Limb (tissue), 2 donors: ENCODE measurements at regions not wholly inside any gene's neighbourhood (a gene's known extent, or its start where the extent isn't known, plus 50 kb on each side); places are given as distances from the start of the nearest gene placed in this dataset.
A peak's percentile ranks its signal among the peaks of the same experiment; 100 is the strongest.

Experiments used
- DNase-seq, 2 donors: peaks; one replicate each; pipeline ENCODE4 v3.0.0-alpha.2; 2016; ENCODE audit errors: extremely low spot score in 2 of 2

GRCh38 chr9:87243602-87244001 lies 254.1 kb upstream of the DAPK1 start:
- DNase-seq = peak in 1 of 2 donors; percentile 38

DNA sequence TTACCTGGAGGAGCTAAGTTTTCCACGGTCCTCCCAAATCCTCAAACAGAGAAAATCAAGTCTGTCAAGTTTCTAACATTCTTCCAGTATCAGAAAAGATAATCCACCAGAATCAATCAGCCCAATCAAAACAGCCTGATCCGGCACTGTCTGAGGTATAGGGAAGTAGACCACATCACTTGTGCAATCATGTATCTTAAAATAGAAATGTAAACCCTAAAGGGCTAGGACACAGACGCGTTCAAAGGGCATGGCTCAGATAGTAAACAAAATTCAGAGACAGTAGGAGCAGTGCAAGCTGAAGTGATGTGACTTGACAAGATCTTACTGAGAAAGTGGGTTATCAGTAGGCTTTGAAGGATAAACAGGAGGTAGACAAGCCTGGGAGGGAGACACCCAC lies 252.4 kb upstream of the DAPK1 start:
- no peak for DNase-seq

DNA sequence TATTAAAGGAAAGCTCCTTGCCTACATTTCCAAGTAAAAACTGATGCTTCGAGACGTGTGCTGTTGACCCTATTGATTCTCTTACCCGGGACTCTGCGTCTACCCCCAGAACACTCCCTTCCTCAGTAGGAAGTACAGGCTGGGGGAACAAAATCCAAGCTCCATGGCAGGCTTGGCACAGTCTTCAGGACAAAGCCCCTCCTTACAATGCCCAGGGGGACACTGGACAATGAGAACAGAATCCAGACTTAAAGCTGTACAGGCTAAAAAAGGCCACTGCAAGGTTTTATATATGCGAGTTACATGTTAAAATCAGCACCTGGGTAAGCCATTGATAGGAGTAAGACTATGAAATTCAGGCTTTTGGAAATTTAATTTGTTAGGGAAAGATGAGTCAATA lies 250.6 kb upstream of the DAPK1 start:
- DNase-seq = no peak

- DNase-seq = no peak
Observed at GRCh38 chr9:87249029-87249428, 248.6 kb upstream of the DAPK1 start.

DNA sequence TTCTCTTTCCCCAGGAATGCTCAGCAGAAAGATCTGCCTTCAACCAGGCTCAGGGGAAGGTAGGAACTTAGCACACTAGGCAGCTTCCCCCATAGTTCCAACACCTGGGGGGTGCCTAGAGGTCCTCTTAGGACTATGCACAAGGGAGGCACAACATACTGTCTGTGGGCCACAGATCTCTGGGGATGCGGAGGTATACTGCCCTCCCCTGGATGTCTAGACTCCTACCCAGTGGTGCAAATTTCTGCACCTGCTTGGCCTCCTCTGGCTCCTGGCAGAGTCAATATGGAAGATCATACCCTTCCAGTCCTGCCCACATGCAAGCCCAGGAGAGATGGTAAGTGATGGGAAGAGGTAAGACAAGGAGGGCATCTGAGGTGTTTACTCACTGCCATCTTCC lies 247.5 kb upstream of the DAPK1 start:
- no peak for DNase-seq

GRCh38 chr9:87255431-87256155 lies 242.1 kb upstream of the DAPK1 start:
- peak in 1 of 2 donors; percentile 87 for DNase-seq

DNA sequence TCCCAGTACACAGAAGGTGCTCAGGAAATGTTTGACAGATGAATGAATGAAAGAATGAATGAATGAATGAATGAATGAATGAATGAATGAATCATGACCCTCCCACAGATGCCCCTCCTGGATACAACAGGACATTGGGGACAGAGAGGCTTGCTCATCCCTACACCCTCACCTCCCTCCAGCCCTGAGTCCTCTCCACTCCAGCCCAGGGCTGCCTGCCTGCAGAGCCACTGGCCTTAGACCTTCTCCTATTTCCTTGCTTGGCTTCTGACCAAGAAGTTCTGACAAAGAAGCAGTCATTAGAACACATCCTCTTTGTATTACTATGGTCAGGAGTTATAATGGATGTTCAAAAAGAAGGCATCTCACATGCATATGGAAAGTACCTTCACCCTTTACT lies 240.7 kb upstream of the DAPK1 start:
- DNase-seq = no peak

DNA sequence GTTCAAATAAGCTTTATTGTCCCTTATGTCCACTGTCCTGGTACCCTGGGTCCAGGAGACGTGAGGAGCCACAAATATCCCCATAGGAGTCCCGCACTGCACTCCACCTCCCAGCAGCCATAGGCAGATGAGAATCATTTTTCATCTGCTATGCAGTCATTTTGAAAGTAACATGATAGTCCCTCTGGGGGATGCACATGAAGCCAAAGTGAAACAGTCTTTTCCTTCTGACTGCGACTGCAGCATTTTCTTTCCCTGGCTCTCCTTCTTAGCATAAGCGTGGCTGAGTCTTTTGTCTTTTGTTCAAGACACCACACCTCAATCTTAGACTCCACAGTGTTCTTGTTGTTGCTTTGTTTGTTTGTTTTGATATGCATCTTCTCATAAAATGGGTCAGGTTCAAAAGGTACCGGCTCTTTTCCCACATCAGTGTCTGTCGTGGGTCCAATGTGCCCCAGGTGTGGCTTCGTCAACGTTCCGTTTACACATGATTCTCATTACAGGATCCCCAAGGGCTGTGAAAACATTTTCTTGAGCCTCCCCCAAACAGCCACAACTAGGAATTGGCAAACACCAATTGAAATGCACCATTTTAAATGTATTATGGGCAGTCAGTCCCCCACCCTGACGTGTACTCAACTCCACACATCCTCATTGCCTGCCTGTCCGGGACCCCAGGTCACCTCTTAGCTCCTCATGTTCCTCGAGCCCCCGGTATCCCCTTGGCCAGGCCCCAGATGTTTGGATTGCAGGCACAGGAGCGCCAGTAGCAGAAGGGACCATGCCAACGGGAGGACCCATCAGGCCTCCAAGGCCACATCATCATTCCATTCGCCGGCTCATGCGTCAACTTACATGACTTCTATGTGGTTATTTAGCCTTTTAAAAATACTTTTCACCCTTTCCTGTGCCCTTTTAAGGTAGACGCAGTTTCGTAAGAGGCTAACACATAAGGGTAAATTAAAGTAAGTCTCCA lies 237.8 kb upstream of the DAPK1 start:
- DNase-seq = peak; percentile 53 to 85

DNA sequence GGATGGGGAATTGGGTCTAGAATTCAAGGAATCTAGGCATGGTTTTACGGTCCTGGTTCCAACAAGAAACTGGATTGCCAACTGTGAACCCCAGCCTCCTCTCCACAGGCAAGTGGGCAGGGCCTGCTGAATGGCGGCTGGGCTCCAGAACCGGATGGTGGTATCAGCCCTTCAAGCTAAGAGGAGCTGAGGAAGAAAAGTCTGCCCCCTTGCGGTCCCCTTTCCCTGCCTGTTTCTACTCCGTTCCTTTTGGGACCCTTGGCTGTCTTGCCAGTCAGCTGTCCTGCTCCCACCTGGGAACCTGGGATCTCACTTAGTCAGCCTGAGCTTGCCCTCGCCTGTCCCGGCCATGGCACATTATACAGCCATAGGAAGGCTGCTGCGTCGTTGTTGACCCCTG lies 234.4 kb upstream of the DAPK1 start:
- DNase-seq = no peak

GRCh38 chr9:87266697-87267096 lies 231.0 kb upstream of the DAPK1 start:
- no peak for DNase-seq

DNA sequence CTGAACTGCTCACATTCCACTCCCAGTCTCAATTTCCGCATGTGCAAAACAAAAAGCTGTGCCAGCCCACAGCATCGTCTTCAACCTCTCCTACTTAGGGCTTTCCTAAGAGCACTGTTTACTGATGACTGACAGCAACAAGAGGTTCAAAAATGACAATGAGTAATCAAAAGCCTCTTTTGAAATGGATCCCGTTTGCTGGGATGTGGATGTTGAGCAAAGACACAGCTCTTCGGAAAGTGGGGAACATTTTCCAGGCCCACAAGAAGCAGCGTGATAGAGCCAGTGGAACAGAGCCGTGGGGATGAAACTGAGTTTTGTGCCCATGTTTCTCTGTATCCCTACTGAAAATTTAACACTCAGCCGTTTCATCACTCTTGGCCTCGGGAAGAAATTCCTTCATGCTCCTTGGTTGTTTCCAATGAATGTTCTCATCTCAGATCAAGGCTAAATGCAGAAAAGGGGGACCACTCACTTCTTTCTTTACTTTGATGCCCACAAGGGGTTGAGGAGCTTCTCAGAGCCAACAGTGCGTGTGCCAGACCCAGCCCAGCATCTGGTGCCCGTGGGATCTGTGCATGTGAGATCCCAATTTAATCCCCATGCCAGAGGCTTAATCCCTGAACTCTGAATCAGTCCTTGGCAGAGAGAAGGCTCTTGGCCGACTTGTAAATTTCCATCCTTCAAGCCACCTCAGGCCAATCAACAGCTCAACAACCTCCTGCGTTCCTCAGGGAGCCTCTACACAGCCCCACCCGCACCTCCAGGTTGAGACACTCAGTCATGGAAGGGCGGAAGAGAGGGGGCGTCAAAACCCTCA lies 230.2 kb upstream of the DAPK1 start:
- peak; percentile 51 to 71 for DNase-seq

GRCh38 chr9:87269296-87270176 lies 228.1 kb upstream of the DAPK1 start:
- no peak for DNase-seq

- DNase-seq = peak; percentile 71 to 80
Observed at GRCh38 chr9:87270221-87270847, 227.3 kb upstream of the DAPK1 start.

GRCh38 chr9:87270848-87271234 lies 226.8 kb upstream of the DAPK1 start:
- no peak for DNase-seq

GRCh38 chr9:87271696-87272477 lies 225.8 kb upstream of the DAPK1 start:
- no peak for DNase-seq

DNA sequence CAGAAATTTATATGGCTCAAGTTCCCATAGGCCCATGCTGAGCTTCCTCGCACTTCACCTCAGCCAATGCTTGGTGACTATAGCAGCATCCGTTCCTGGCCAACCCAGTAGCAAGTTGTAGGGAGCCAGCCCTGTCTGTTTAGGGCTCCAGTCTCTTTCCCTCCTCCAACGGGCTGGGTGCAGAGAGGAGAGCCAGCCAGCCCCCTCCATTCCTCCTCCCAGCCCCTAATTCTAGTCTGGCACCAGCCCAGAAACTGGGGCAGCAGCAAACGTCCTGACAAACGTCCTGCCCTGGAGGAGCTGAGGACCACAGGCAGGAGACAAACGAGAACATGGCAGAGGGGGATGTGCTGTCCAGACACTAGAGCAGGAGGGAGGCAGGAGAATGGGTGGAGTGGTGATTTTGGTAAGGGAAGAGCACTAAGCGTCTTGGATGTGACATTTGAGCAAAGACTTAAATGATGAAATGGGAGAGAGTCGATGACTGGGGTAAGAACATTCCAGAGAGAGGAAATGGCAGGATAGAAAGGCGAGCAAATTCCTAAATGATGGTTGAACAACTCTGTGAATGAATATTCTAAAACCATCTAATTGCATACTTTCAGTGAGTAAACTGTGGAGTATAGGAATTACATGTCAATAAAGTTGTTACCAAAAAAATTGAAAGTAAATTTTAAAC lies 222.5 kb upstream of the DAPK1 start:
- DNase-seq = no peak

- no peak for DNase-seq
Observed at GRCh38 chr9:87276327-87276841, 221.3 kb upstream of the DAPK1 start.

GRCh38 chr9:87276851-87277261 lies 220.8 kb upstream of the DAPK1 start:
- peak in 1 of 2 donors; percentile 41 for DNase-seq

GRCh38 chr9:87277346-87277745 lies 220.3 kb upstream of the DAPK1 start:
- DNase-seq = no peak
